Caco-2 (cell line): ENCODE measurements at regions not wholly inside any gene's neighbourhood (a gene's known extent, or its start where the extent isn't known, plus 50 kb on each side); places are given as distances from the start of the nearest gene placed in this dataset.

Experiments used
- BruUV-seq: library from RNA; stranded (reverse); fragments of 400-500 nt; replicated peaks from 2 replicates; lab custom pipeline; 2021; lab: Mats Ljungman, UMichigan
- CTCF ChIA-PET: fragments of 300-600 bp; sonication (Branson Sonifier 250); formaldehyde crosslinking; loops from one replicate; lab custom pipeline; 2022; ENCODE audit warnings: antibody characterized with exemption; lab: Charles Lee
- POLR2A ChIA-PET: fragments of 300-600 bp; sonication (Branson Sonifier 250); formaldehyde crosslinking; loops from one replicate; lab custom pipeline; 2022; ENCODE audit warnings: antibody characterized with exemption; lab: Charles Lee
- DNase-seq, 2 experiments: peaks; one replicate each; pipeline versions ENCODE4 v3.0.0 to v3.0.0-alpha.2; 2020 to 2022
- H3K27me3 ChIP-seq: replicated peaks from 2 replicates; pipeline ENCODE4 v1.6.0; 2011; ENCODE audit warnings: low read length; ENCODE audit not compliant: control insufficient read depth, insufficient read depth
- H3K36me3 ChIP-seq: 2 replicates; pipeline ENCODE4 v1.5.1; 2011; ENCODE audit warnings: low read length; ENCODE audit not compliant: control insufficient read depth, insufficient read depth
- H3K4me1 ChIP-seq: fragments of 250-450 bp; sonication (Bioruptor Pico); 2 replicates; pipeline ENCODE4 v1.5.1; 2020; ENCODE audit warnings: mild to moderate bottlenecking
- H3K4me3 ChIP-seq: 2 replicates; pipeline ENCODE4 v1.5.1; 2011; ENCODE audit warnings: low read depth, mild to moderate bottlenecking, control low read depth, low read length
- H3K9me3 ChIP-seq: fragments of 250-450 bp; sonication (Bioruptor Pico); 2 replicates; pipeline ENCODE4 v1.5.1; 2020; ENCODE audit warnings: mild to moderate bottlenecking, moderate library complexity
- H3K27ac Mint-ChIP-seq: one replicate; pipeline ENCODE4 v1.8.0; 2022; ENCODE audit warnings: mixed read lengths; ENCODE audit not compliant: unreplicated experiment
- H3K27me3 Mint-ChIP-seq: one replicate; pipeline ENCODE4 v1.8.0; 2022; ENCODE audit warnings: mixed read lengths; ENCODE audit not compliant: insufficient read depth, unreplicated experiment
- H3K36me3 Mint-ChIP-seq: one replicate; pipeline ENCODE4 v1.8.0; 2022; ENCODE audit warnings: mild to moderate bottlenecking, mixed read lengths; ENCODE audit not compliant: insufficient read depth, unreplicated experiment
- H3K4me1 Mint-ChIP-seq: one replicate; pipeline ENCODE4 v1.8.0; 2022; ENCODE audit warnings: low read depth, mixed read lengths; ENCODE audit not compliant: unreplicated experiment
- H3K4me3 Mint-ChIP-seq: one replicate; pipeline ENCODE4 v1.8.0; 2022; ENCODE audit warnings: mild to moderate bottlenecking, moderate library complexity, mixed read lengths; ENCODE audit not compliant: unreplicated experiment
- H3K9me3 Mint-ChIP-seq: one replicate; pipeline ENCODE4 v1.8.0; 2022; ENCODE audit warnings: mixed read lengths; ENCODE audit not compliant: unreplicated experiment
- CTCF ChIP-seq, 2 experiments: fragments of 200-600 bp in 1 of 2; IDR thresholded peaks; 1 replicate in 1 of 2; 2 replicates in 1 of 2; pipeline versions ENCODE4 v1.5.1 to v1.8.0; 2011 to 2022; ENCODE audit warnings: antibody characterized with exemption in 1 of 2, control low read depth in 1 of 2, inconsistent platforms in 1 of 2, low read depth in 1 of 2, low read length in 1 of 2, mild to moderate bottlenecking in 1 of 2, moderate library complexity in 1 of 2; ENCODE audit not compliant: insufficient read depth in 1 of 2, severe bottlenecking in 1 of 2, unreplicated experiment in 1 of 2
- intact Hi-C: fragments of 100-400 bp; cut with micrococcal nuclease; formaldehyde crosslinking; loops from one replicate; pipeline ENCODE4 v1.10.0; 2022; ENCODE audit not compliant: unreplicated experiment

GRCh38 chr13:22049384-22049783, 378.5 kb downstream of the FGF9 start:
- H3K9me3 Mint-ChIP-seq, result no peaks in the 10 kb centered on the region
- Histone ChIP-seq H3K4me1 (peaks cover 12% of the 10 kb centered on the region; the same call in 1 of the 2 replicates), H3K36me3 (no peaks in the 10 kb centered on the region), H3K9me3 (no peaks in the 10 kb centered on the region), H3K27me3 (no peaks in the 10 kb centered on the region), H3K4me3 (no peak overlapping the region)
- H3K27ac Mint-ChIP-seq, result no peak overlapping the region
- POLR2A ChIA-PET, result no interaction called here
- no peaks in the 10 kb centered on the region for H3K27me3 Mint-ChIP-seq
- intact Hi-C loops, result no loop called here
- peaks cover 6% of the 10 kb centered on the region for H3K4me1 Mint-ChIP-seq
- H3K4me3 Mint-ChIP-seq, result no peak overlapping the region
- no peak for DNase-seq
- H3K36me3 Mint-ChIP-seq, result no peaks in the 10 kb centered on the region
- CTCF ChIA-PET, result no interaction called here
- BruUV-seq, result no TSS peak
- no peak for TF ChIP-seq CTCF (IDR thresholded peaks at IDR 0.05; ENCODE audit: insufficient read depth in 1 of 2, low read depth in 1 of 2, low read length in 1 of 2, severe bottlenecking in 1 of 2, unreplicated experiment in 1 of 2)

- Histone ChIP-seq H3K36me3 (no peaks in the 10 kb centered on the region), H3K27me3 (no peaks in the 10 kb centered on the region), H3K9me3 (no peaks in the 10 kb centered on the region), H3K4me3 (no peak overlapping the region), H3K4me1 (peaks cover 17% of the 10 kb centered on the region)
- BruUV-seq, result no TSS peak
- intact Hi-C loops, result no loop called here
- no peak for DNase-seq
- Mint-ChIP-seq H3K4me1 (peaks cover 8% of the 10 kb centered on the region), H3K27ac (no peak overlapping the region), H3K9me3 (no peaks in the 10 kb centered on the region), H3K27me3 (peaks cover 3% of the 10 kb centered on the region), H3K4me3 (no peak overlapping the region), H3K36me3 (no peaks in the 10 kb centered on the region)
- CTCF ChIA-PET, result no interaction called here
- POLR2A ChIA-PET, result no interaction called here
- no peak for TF ChIP-seq CTCF (IDR thresholded peaks at IDR 0.05; ENCODE audit: insufficient read depth in 1 of 2, low read depth in 1 of 2, low read length in 1 of 2, severe bottlenecking in 1 of 2, unreplicated experiment in 1 of 2)
These were observed 380.2 kb downstream of the FGF9 start for GRCh38 chr13:22050951-22051563.

DNA sequence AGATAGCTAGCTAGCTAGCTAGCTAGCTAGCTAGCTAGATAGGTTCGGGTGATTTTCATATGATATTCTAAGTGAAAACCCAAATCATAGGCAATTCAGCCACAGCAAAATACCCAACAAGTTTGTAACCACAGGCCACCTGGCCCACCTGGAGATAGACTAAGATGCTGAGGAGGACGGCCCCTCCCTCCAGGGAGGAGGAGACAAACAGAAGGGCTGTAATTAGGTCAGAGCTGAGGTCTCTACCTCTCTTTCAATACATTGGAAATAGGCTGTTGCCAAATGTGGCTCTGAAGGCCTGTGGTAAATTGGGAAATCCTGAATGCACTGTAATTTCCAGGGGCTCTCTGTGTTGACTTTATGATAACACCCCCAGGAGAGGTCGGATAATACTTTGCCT, 382.2 kb downstream of the FGF9 start:
- H3K27me3 ChIP-seq, result no peaks in the 10 kb centered on the region
- H3K9me3 ChIP-seq, result no peaks in the 10 kb centered on the region
- Mint-ChIP-seq H3K27ac (no peak overlapping the region), H3K36me3 (no peaks in the 10 kb centered on the region), H3K27me3 (peaks cover 3% of the 10 kb centered on the region), H3K9me3 (no peaks in the 10 kb centered on the region), H3K4me3 (no peak overlapping the region), H3K4me1 (peaks cover 8% of the 10 kb centered on the region)
- no peak for DNase-seq
- BruUV-seq, result no TSS peak
- TF ChIP-seq CTCF (IDR thresholded peaks at IDR 0.05; ENCODE audit: insufficient read depth in 1 of 2, low read depth in 1 of 2, low read length in 1 of 2, severe bottlenecking in 1 of 2, unreplicated experiment in 1 of 2), result no peak
- H3K36me3 ChIP-seq, result no peaks in the 10 kb centered on the region
- ChIA-PET POLR2A (no interaction called here), CTCF (no interaction called here)
- intact Hi-C loops, result no loop called here
- H3K4me1 ChIP-seq, result peaks cover 8% of the 10 kb centered on the region
- no peak overlapping the region for H3K4me3 ChIP-seq
